ENCODE measurements at regions not wholly inside any gene's neighbourhood (a gene's known extent, or its start where the extent isn't known, plus 50 kb on each side); places are given as distances from the start of the nearest gene placed in this dataset.

- no peak for TF ChIP-seq POLR2A (IDR thresholded peaks at IDR 0.05)
- TF ChIP-seq CTCF (IDR thresholded peaks at IDR 0.05): no peak
Observed at GRCh38 chr11:15484398-15484797, 369.7 kb downstream of the INSC start.
